Mucosa of gallbladder (tissue), 1 donor: ENCODE measurements at regions not wholly inside any gene's neighbourhood (a gene's known extent, or its start where the extent isn't known, plus 50 kb on each side); places are given as distances from the start of the nearest gene placed in this dataset.
"Not testable (repeated sequence)": the region's sequence is repeated elsewhere in the genome, so short reads cannot be mapped to it uniquely, and the experiment has no call there.

Experiments used
- DNase-seq: peaks from one replicate; pipeline ENCODE4 v3.0.0-alpha.2; 2020; ENCODE audit warnings: low spot score
- donor health status: DM: no; HTN: no; CAD: no.

- no peak for DNase-seq
Observed at GRCh38 chrX:96211953-96212352, 472.7 kb upstream of the DIAPH2 start.

DNA sequence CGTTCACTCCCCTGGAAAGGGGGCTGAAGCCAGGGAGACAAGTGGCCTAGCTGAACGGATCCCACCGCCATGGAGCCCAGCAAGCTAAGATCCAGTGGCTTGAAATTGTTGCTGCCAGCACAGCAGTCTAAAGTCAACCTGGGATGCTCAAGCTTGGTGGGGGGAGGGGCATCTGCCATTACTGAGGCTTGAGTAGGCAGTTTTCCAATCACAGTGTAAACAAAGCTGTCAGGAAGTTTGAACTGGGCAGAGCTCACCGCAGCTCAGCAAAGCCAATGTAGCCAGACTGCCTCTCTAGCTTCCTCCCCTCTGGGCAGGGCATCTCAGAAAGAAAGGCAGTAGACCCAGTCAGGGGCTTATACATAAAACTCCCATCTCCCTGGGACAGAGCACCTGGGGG lies 470.0 kb upstream of the DIAPH2 start:
- not testable (repeated sequence) for DNase-seq

- DNase-seq = no peak
Observed at GRCh38 chrX:96224279-96224678, 460.4 kb upstream of the DIAPH2 start.

- DNase-seq = no peak
Observed at GRCh38 chrX:96244955-96245354, 439.7 kb upstream of the DIAPH2 start.

GRCh38 chrX:96246436-96246835 lies 438.2 kb upstream of the DIAPH2 start:
- DNase-seq = no peak
